HAP-1 (cell line): ENCODE measurements at regions not wholly inside any gene's neighbourhood (a gene's known extent, or its start where the extent isn't known, plus 50 kb on each side); places are given as distances from the start of the nearest gene placed in this dataset.

ENCODE experiments used
- DNase-seq, 2 experiments: peaks; one replicate each; pipeline ENCODE4 v3.0.0-alpha.2; 2016 to 2020; ENCODE audit warnings: low spot score in 2 of 2
- H3K27me3 ChIP-seq: fragments of 250-450 bp; sonication (Bioruptor Pico); 2 replicates; pipeline ENCODE4 v1.5.1; 2020; ENCODE audit warnings: low read depth, mild to moderate bottlenecking, moderate library complexity
- H3K36me3 ChIP-seq: fragments of 250-450 bp; sonication (Bioruptor Pico); replicated peaks from 2 replicates; pipeline ENCODE4 v1.5.1; 2020; ENCODE audit warnings: mild to moderate bottlenecking
- H3K4me1 ChIP-seq: fragments of 250-450 bp; sonication (Bioruptor Pico); 2 replicates; pipeline ENCODE4 v1.5.1; 2020; ENCODE audit warnings: mild to moderate bottlenecking
- H3K4me3 ChIP-seq: fragments of 250-450 bp; sonication (Bioruptor Pico); 2 replicates; pipeline ENCODE4 v1.5.1; 2020; ENCODE audit warnings: mild to moderate bottlenecking, moderate library complexity
- H3K9me3 ChIP-seq: fragments of 250-450 bp; sonication (Bioruptor Pico); 2 replicates; pipeline ENCODE4 v1.5.1; 2020; ENCODE audit warnings: mild to moderate bottlenecking, moderate library complexity
- in situ Hi-C: fragments of 300-500 bp; cut with MboI; formaldehyde crosslinking; loops from 3 replicates; pipeline ENCODE4 v1.14.3; 2020; ENCODE audit warnings: low sequenced_read_pairs, inconsistent platforms, mixed read lengths

GRCh38 chr1:108045460-108045859 is 80.5 kb upstream of the VAV3 start:
- no peak overlapping the region for H3K4me3 ChIP-seq
- H3K4me1 ChIP-seq: no peaks in the 10 kb centered on the region
- in situ Hi-C loops: no loop called here
- H3K36me3 ChIP-seq: no peaks in the 10 kb centered on the region
- no peaks in the 10 kb centered on the region for H3K9me3 ChIP-seq
- no peaks in the 10 kb centered on the region for H3K27me3 ChIP-seq
- no peak for DNase-seq

- H3K4me3 ChIP-seq: no peak overlapping the region
- no peaks in the 10 kb centered on the region for H3K4me1 ChIP-seq
- in situ Hi-C loops: no loop called here
- no peaks in the 10 kb centered on the region for H3K9me3 ChIP-seq
- no peaks in the 10 kb centered on the region for H3K36me3 ChIP-seq
- no peaks in the 10 kb centered on the region for H3K27me3 ChIP-seq
- no peak for DNase-seq
Observed at GRCh38 chr1:108044318-108044717, 79.3 kb upstream of the VAV3 start.

GRCh38 chr1:108043707-108044106 is 78.7 kb upstream of the VAV3 start:
- no peaks in the 10 kb centered on the region for H3K36me3 ChIP-seq
- H3K4me3 ChIP-seq: no peak overlapping the region
- in situ Hi-C loops: no loop called here
- H3K4me1 ChIP-seq: no peaks in the 10 kb centered on the region
- no peaks in the 10 kb centered on the region for H3K27me3 ChIP-seq
- no peak for DNase-seq
- H3K9me3 ChIP-seq: no peaks in the 10 kb centered on the region

- Histone ChIP-seq H3K9me3 (no peaks in the 10 kb centered on the region), H3K4me1 (no peaks in the 10 kb centered on the region), H3K36me3 (no peaks in the 10 kb centered on the region), H3K4me3 (no peak overlapping the region), H3K27me3 (no peaks in the 10 kb centered on the region)
- in situ Hi-C loops: no loop called here
- DNase-seq: no peak
Observed at GRCh38 chr1:108042610-108043009, 77.6 kb upstream of the VAV3 start.

GRCh38 chr1:108041360-108042142 is 76.6 kb upstream of the VAV3 start:
- no peak for DNase-seq
- Histone ChIP-seq H3K9me3 (no peaks in the 10 kb centered on the region), H3K27me3 (no peaks in the 10 kb centered on the region), H3K4me1 (no peaks in the 10 kb centered on the region), H3K4me3 (no peak overlapping the region), H3K36me3 (no peaks in the 10 kb centered on the region)
- in situ Hi-C loops: no loop called here

GRCh38 chr1:108038653-108039236 is 73.8 kb upstream of the VAV3 start:
- H3K9me3 ChIP-seq: no peaks in the 10 kb centered on the region
- no peak for DNase-seq
- no peak overlapping the region for H3K4me3 ChIP-seq
- no peaks in the 10 kb centered on the region for H3K36me3 ChIP-seq
- H3K27me3 ChIP-seq: no peaks in the 10 kb centered on the region
- H3K4me1 ChIP-seq: no peaks in the 10 kb centered on the region
- in situ Hi-C loops: no loop called here

- no peak for DNase-seq
- H3K9me3 ChIP-seq: no peaks in the 10 kb centered on the region
- no peaks in the 10 kb centered on the region for H3K36me3 ChIP-seq
- no peaks in the 10 kb centered on the region for H3K27me3 ChIP-seq
- in situ Hi-C loops: no loop called here
- H3K4me3 ChIP-seq: no peak overlapping the region
- H3K4me1 ChIP-seq: no peaks in the 10 kb centered on the region
Observed at GRCh38 chr1:108036796-108037562, 72.0 kb upstream of the VAV3 start.

- no peaks in the 10 kb centered on the region for H3K4me1 ChIP-seq
- H3K9me3 ChIP-seq: no peaks in the 10 kb centered on the region
- H3K36me3 ChIP-seq: no peaks in the 10 kb centered on the region
- no peak overlapping the region for H3K4me3 ChIP-seq
- in situ Hi-C loops: no loop called here
- H3K27me3 ChIP-seq: no peaks in the 10 kb centered on the region
- no peak for DNase-seq
Observed at GRCh38 chr1:108034396-108034795, 69.4 kb upstream of the VAV3 start.

GRCh38 chr1:108033550-108033951 is 68.6 kb upstream of the VAV3 start:
- Histone ChIP-seq H3K36me3 (no peaks in the 10 kb centered on the region), H3K4me3 (no peak overlapping the region), H3K4me1 (no peaks in the 10 kb centered on the region), H3K9me3 (no peaks in the 10 kb centered on the region), H3K27me3 (no peaks in the 10 kb centered on the region)
- in situ Hi-C loops: no loop called here
- no peak for DNase-seq

GRCh38 chr1:108028841-108029388 is 63.9 kb upstream of the VAV3 start:
- Histone ChIP-seq H3K9me3 (no peaks in the 10 kb centered on the region), H3K36me3 (no peaks in the 10 kb centered on the region), H3K27me3 (no peaks in the 10 kb centered on the region), H3K4me1 (no peaks in the 10 kb centered on the region), H3K4me3 (no peak overlapping the region)
- no peak for DNase-seq
- in situ Hi-C loops: no loop called here

- Histone ChIP-seq H3K9me3 (no peaks in the 10 kb centered on the region), H3K36me3 (no peaks in the 10 kb centered on the region), H3K4me3 (no peak overlapping the region), H3K27me3 (no peaks in the 10 kb centered on the region), H3K4me1 (no peaks in the 10 kb centered on the region)
- in situ Hi-C loops: no loop called here
- DNase-seq: no peak
Observed at GRCh38 chr1:108027389-108027788, 62.4 kb upstream of the VAV3 start.

GRCh38 chr1:108017698-108018097 is 52.7 kb upstream of the VAV3 start:
- Histone ChIP-seq H3K9me3 (no peaks in the 10 kb centered on the region), H3K36me3 (no peaks in the 10 kb centered on the region), H3K4me3 (no peak overlapping the region), H3K27me3 (no peaks in the 10 kb centered on the region), H3K4me1 (no peaks in the 10 kb centered on the region)
- in situ Hi-C loops: no loop called here
- no peak for DNase-seq

GRCh38 chr1:108016451-108016920 is 51.5 kb upstream of the VAV3 start:
- no peaks in the 10 kb centered on the region for H3K4me1 ChIP-seq
- in situ Hi-C loops: no loop called here
- DNase-seq: no peak
- no peaks in the 10 kb centered on the region for H3K36me3 ChIP-seq
- no peaks in the 10 kb centered on the region for H3K9me3 ChIP-seq
- H3K27me3 ChIP-seq: no peaks in the 10 kb centered on the region
- no peak overlapping the region for H3K4me3 ChIP-seq
